ENCODE measurements at regions not wholly inside any gene's neighbourhood (a gene's known extent, or its start where the extent isn't known, plus 50 kb on each side); places are given as distances from the start of the nearest gene placed in this dataset.
A peak's percentile ranks its signal among the peaks of the same experiment; 100 is the strongest.

GRCh38 chr2:181366675-181367175 is 90.5 kb upstream of the ITGA4 start:
- no peaks in the 10 kb centered on the region for H4K20me1 ChIP-seq
- no peak overlapping the region for H3K4me2 ChIP-seq
- H3K4me3 ChIP-seq = no peak overlapping the region
- no peaks in the 10 kb centered on the region for H3K27me3 ChIP-seq
- no peaks in the 10 kb centered on the region for H3K9me3 ChIP-seq
- no peak overlapping the region for H3K9ac ChIP-seq
- TF ChIP-seq Cebpa-rat (IDR thresholded peaks at IDR 0.05) = no peak
- no peak overlapping the region for H3K27ac ChIP-seq
- H3K36me3 ChIP-seq = no peaks in the 10 kb centered on the region
- H3K4me1 ChIP-seq = peaks cover 6% of the 10 kb centered on the region

GRCh38 chr2:181367411-181367810 is 89.8 kb upstream of the ITGA4 start:
- H3K27ac ChIP-seq = no peak overlapping the region
- H3K4me2 ChIP-seq = no peak overlapping the region
- no peaks in the 10 kb centered on the region for H3K36me3 ChIP-seq
- H3K4me1 ChIP-seq = peaks cover 13% of the 10 kb centered on the region
- no peaks in the 10 kb centered on the region for H4K20me1 ChIP-seq
- no peak for TF ChIP-seq Cebpa-rat (IDR thresholded peaks at IDR 0.05)
- H3K4me3 ChIP-seq = no peak overlapping the region
- H3K9me3 ChIP-seq = no peaks in the 10 kb centered on the region
- no peaks in the 10 kb centered on the region for H3K27me3 ChIP-seq
- H3K9ac ChIP-seq = no peak overlapping the region

GRCh38 chr2:181367906-181368435 is 89.2 kb upstream of the ITGA4 start:
- H3K9ac ChIP-seq = no peak overlapping the region

DNA sequence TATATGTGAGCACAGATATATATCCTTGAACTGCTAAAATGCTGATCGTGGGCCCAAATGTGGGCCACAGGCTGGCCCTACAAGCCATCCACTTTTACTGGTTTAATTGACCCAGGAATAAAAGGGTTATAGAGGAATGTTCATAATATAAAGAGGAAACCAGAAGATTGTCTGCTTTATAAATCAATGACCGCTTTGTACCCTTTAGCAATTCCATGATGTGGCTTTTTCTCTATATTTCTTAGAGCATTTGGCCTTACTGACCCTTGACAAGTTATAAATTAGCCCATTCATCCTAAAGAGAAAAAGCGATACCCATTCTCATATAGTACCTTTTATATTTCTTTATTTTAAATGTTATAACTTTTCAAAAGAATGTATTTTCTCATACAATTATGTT is 87.1 kb upstream of the ITGA4 start:
- Histone ChIP-seq H4K20me1 (no peaks in the 10 kb centered on the region), H3K4me2 (no peak overlapping the region), H3K4me3 (no peak overlapping the region), H3K27ac (no peak overlapping the region), H3K9ac (no peak overlapping the region), H3K4me1 (peaks cover 23% of the 10 kb centered on the region), H3K27me3 (no peaks in the 10 kb centered on the region), H3K9me3 (no peaks in the 10 kb centered on the region), H3K36me3 (no peaks in the 10 kb centered on the region)
- no peak for TF ChIP-seq Cebpa-rat (IDR thresholded peaks at IDR 0.05)

More at GRCh38 chr2:181367906-181368435, 89.2 kb upstream of the ITGA4 start:
- Histone ChIP-seq H3K4me2 (no peak overlapping the region), H3K27me3 (no peaks in the 10 kb centered on the region), H4K20me1 (no peaks in the 10 kb centered on the region), H3K4me3 (no peak overlapping the region), H3K27ac (no peak overlapping the region), H3K36me3 (no peaks in the 10 kb centered on the region), H3K9me3 (no peaks in the 10 kb centered on the region), H3K4me1 (peaks cover 17% of the 10 kb centered on the region)
- TF ChIP-seq Cebpa-rat (IDR thresholded peaks at IDR 0.05) = no peak

DNA sequence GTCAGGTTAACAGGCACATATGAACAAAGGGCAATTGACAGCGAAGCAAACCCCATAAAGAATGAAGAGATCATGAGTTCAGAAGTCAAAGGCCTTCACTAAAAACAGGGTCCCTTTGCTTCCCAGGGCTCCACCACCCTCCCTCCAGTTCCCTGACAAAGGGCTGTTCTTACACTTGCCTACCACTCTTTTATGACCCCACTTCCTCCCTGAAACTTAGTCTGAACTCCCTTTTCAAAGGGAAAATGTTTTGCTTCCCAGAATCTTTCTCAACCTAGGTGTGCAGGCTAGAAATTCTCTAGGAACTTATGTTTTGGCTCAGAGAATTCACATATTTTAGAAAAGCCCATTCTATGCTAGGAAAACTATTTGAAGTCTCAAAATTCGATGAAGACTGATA is 86.0 kb upstream of the ITGA4 start:
- H3K27ac ChIP-seq = no peak overlapping the region
- no peaks in the 10 kb centered on the region for H3K36me3 ChIP-seq
- H3K4me1 ChIP-seq = peaks cover 34% of the 10 kb centered on the region
- no peak for TF ChIP-seq Cebpa-rat (IDR thresholded peaks at IDR 0.05)
- no peaks in the 10 kb centered on the region for H4K20me1 ChIP-seq
- no peaks in the 10 kb centered on the region for H3K27me3 ChIP-seq
- H3K4me3 ChIP-seq = no peak overlapping the region
- H3K4me2 ChIP-seq = no peak overlapping the region; the same call in 1 of the 2 replicates
- no peak overlapping the region for H3K9ac ChIP-seq
- 0 out of 2 replicates have a peak, but pooled peaks cover under 1% of the 10 kb centered on the region for H3K9me3 ChIP-seq

GRCh38 chr2:181371782-181372645 is 85.2 kb upstream of the ITGA4 start:
- Histone ChIP-seq H4K20me1 (no peaks in the 10 kb centered on the region), H3K27ac (no peak overlapping the region), H3K9me3 (peaks cover 5% of the 10 kb centered on the region; the same call in 1 of the 2 replicates), H3K9ac (no peak overlapping the region), H3K27me3 (no peaks in the 10 kb centered on the region), H3K4me2 (peak overlapping the region; percentile 18; the same call in 1 of the 2 replicates), H3K4me1 (peaks cover 39% of the 10 kb centered on the region), H3K36me3 (no peaks in the 10 kb centered on the region), H3K4me3 (no peak overlapping the region)
- TF ChIP-seq Cebpa-rat (IDR thresholded peaks at IDR 0.05) = no peak

DNA sequence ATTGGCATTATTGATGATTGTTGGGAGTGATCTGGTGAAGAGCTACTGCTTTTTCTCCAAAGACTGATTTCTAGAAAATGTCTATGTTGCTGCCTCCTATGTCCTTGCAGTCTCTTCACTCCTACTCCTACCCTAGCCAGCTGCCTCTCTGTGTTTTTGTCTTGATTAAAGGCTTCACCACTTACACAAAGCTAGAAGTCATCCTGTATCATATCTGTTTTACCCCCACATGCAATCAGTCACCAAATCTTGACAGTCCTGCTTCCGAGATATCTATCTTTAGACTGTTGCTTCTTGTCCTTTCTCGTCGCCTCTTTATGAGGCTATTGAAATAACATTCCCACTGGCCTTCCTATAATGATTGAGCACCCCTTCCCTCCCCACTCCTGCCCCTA is 84.5 kb upstream of the ITGA4 start:
- Histone ChIP-seq H3K9ac (no peak overlapping the region), H3K27me3 (no peaks in the 10 kb centered on the region), H3K4me1 (peaks cover 39% of the 10 kb centered on the region), H3K27ac (no peak overlapping the region), H4K20me1 (no peaks in the 10 kb centered on the region), H3K36me3 (no peaks in the 10 kb centered on the region), H3K4me2 (peak overlapping the region; percentile 18; the same call in 1 of the 2 replicates), H3K4me3 (no peak overlapping the region), H3K9me3 (peaks cover 5% of the 10 kb centered on the region; the same call in 1 of the 2 replicates)
- no peak for TF ChIP-seq Cebpa-rat (IDR thresholded peaks at IDR 0.05)

DNA sequence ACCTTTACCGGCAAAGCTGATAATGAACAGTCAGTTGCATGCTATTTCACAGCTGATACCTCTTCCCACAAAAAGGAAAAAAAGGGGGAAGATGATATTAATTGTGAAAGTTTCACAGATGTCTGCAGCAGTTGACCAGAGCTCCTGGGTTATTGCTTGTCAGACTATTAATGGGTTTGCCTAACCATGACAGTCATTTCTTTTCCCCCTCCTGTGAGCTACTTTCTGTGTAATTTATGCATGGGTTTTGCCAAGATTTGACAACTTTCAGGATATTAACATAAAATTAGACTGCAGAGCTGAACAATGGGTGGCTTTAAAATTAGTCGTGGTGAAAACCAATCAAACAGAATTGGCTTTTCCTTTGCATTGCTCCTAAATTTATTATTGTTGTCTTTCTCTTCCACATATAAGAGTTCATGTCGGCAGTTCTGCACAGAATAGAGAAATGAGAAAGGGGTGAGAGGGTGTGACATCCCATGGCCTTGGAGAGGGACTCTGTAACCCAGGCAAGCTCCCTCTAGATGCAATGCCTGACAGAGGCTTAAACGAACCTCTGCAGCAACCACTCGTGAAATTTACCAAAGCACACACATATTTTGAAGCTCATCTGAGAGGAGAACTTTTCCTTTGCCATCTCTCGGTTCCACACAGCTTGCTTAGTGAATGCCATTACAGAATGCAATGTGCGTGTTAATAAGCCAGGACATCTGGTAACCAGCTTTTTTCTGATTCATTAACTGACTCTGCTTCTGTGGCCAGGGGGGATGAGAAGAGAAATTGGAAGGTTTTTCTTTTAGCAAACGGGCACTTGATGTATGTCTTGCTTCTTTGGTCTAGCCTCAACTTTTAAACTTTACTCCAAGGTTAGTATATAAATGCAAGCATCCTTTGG is 82.2 kb upstream of the ITGA4 start:
- no peaks in the 10 kb centered on the region for H3K36me3 ChIP-seq
- TF ChIP-seq Cebpa-rat (IDR thresholded peaks at IDR 0.05) = no peak
- peak overlapping the region; percentile 10 for H3K4me2 ChIP-seq
- H3K4me1 ChIP-seq = peaks cover 40% of the 10 kb centered on the region
- no peak overlapping the region for H3K9ac ChIP-seq
- H3K4me3 ChIP-seq = no peak overlapping the region
- H4K20me1 ChIP-seq = no peaks in the 10 kb centered on the region
- peaks cover 5% of the 10 kb centered on the region; the same call in 1 of the 2 replicates for H3K9me3 ChIP-seq
- no peaks in the 10 kb centered on the region for H3K27me3 ChIP-seq
- no peak overlapping the region for H3K27ac ChIP-seq

GRCh38 chr2:181376442-181376841 is 80.7 kb upstream of the ITGA4 start:
- Histone ChIP-seq H3K27me3 (no peaks in the 10 kb centered on the region), H3K9me3 (peaks cover 5% of the 10 kb centered on the region; the same call in 1 of the 2 replicates), H3K9ac (no peak overlapping the region), H4K20me1 (no peaks in the 10 kb centered on the region), H3K36me3 (no peaks in the 10 kb centered on the region), H3K4me1 (peaks cover 47% of the 10 kb centered on the region), H3K27ac (no peak overlapping the region), H3K4me2 (peak overlapping the region; percentile 53), H3K4me3 (no peak overlapping the region)
- TF ChIP-seq Cebpa-rat (IDR thresholded peaks at IDR 0.05) = no peak

Data from BLaER1 (cell line).